Stimulated activated memory B cell treated with anti-CD40 and anti-IgM and Interleukin-4, amounts not matched to agents 10 μg/mL and 1 μg/mL and 100 μg/mL, for 72 hours (primary cell): ENCODE measurements at regions not wholly inside any gene's neighbourhood (a gene's known extent, or its start where the extent isn't known, plus 50 kb on each side); places are given as distances from the start of the nearest gene placed in this dataset.

ENCODE experiments used
- ATAC-seq: fragments of 150-1000 bp; cut with Tn5 transposase; 2 replicates; pipeline ENCODE4 v1.10.0; 2021
- H3K27ac Mint-ChIP-seq: one replicate; pipeline ENCODE4 v1.8.0; 2022; ENCODE audit warnings: mild to moderate bottlenecking, mixed read lengths
- H3K27me3 Mint-ChIP-seq: one replicate; pipeline ENCODE4 v1.8.0; 2022; ENCODE audit warnings: mixed read lengths
- H3K36me3 Mint-ChIP-seq: one replicate; pipeline ENCODE4 v1.8.0; 2022; ENCODE audit warnings: mixed read lengths
- H3K4me1 Mint-ChIP-seq: one replicate; pipeline ENCODE4 v1.8.0; 2022; ENCODE audit warnings: mixed read lengths
- H3K4me3 Mint-ChIP-seq: one replicate; pipeline ENCODE4 v1.8.0; 2022; ENCODE audit warnings: mild to moderate bottlenecking, moderate library complexity, mixed read lengths
- H3K9me3 Mint-ChIP-seq: one replicate; pipeline ENCODE4 v1.8.0; 2022; ENCODE audit warnings: mixed read lengths

DNA sequence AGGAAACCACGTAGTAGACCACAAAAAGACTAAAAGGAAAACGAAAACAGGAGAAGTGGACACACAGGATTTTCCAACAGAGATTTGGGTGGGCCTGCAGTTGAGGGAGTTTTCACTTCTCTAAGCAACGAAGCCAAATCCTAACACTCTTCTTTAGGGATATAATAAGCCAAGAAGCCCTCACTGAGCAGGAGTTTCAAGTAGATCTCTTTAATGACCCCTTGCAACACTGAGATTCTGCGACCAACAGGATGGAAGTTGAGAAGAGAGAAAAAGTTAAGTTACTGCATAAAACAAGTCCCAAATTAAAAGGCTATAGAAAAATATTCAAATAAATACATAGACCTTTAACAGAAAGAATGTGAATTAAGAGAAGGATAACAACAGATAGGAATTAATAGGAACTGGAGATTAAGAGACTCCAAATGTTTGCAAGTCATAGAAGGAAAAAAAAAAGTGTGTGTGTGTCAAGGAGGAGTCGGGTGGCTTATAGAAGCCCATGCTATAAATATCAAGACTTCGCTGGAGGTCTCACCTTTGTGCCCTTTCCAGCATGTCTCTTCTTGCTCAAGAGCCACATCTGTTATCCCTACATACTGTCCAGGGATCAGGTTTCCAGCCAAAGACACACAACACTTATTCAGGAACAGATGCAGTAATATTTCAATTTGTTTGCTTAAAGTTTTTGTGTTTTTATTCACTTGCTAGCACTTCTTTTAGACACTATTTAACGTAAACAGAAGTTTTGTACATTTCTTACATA lies 69.4 kb upstream of the ARHGAP28 start:
- no peak for ATAC-seq
- no peaks in the 10 kb centered on the region for H3K27me3 Mint-ChIP-seq
- no peak overlapping the region for H3K4me3 Mint-ChIP-seq
- no peaks in the 10 kb centered on the region for H3K36me3 Mint-ChIP-seq
- peaks cover 9% of the 10 kb centered on the region for H3K9me3 Mint-ChIP-seq
- H3K27ac Mint-ChIP-seq = no peak overlapping the region
- no peaks in the 10 kb centered on the region for H3K4me1 Mint-ChIP-seq

- Mint-ChIP-seq H3K27ac (no peak overlapping the region), H3K27me3 (no peaks in the 10 kb centered on the region), H3K36me3 (no peaks in the 10 kb centered on the region), H3K4me1 (no peaks in the 10 kb centered on the region), H3K4me3 (no peak overlapping the region), H3K9me3 (peaks cover 4% of the 10 kb centered on the region)
- ATAC-seq = no peak
These were observed 67.7 kb upstream of the ARHGAP28 start for GRCh38 chr18:6661692-6662415.

DNA sequence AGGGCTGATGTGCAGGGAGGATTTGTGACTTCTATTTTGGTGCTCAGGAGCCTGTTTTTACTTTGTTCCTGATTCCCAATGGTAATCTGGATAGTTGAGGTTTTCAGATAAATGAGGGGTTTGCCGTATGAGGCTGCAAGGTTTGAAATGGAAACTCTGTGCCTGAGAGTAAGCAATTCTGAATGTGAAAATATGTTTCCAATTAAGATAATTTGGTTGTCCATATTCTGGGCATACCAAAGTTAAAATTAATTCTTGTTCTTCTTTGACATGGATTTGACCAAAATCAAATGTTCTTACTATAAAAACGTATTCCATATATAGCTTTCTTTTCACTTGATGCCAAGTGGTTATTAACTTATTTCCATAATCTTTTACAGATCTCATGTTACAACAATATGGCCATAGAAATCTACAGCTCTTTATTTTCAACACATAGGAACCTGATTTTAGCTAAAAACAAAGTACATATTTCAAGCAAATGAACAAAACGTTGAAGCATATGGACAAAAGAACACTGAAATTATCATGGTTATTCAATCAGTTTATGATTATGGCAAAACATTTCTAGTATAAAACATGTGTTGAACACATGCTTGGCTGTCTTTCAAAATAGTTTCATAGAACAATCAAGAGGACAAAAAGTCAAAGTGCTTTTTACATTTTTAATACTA lies 63.4 kb upstream of the ARHGAP28 start:
- ATAC-seq = no peak
- H3K27me3 Mint-ChIP-seq = no peaks in the 10 kb centered on the region
- no peaks in the 10 kb centered on the region for H3K36me3 Mint-ChIP-seq
- H3K27ac Mint-ChIP-seq = no peak overlapping the region
- peaks cover 4% of the 10 kb centered on the region for H3K9me3 Mint-ChIP-seq
- H3K4me1 Mint-ChIP-seq = no peaks in the 10 kb centered on the region
- no peak overlapping the region for H3K4me3 Mint-ChIP-seq

DNA sequence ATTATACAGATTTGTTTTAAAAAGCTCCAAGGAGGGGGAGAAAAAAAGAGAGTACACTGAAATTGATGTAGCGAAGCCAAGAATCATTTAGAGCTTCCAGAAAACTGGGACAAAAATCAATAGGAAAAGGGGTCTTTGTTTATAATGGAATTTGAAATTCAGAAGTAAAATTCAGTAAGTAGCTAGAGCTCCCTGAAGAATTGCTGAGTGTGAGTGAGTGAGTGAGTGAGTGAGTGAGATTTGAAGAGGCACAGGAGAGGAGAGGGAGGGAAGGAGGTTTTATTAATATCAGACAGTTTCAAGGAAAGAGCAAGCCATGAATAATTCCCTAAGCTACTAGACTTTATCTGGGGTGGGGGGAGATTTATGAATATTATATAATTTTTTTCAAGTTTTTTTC lies 60.7 kb upstream of the ARHGAP28 start:
- H3K27ac Mint-ChIP-seq = no peak overlapping the region
- no peak for ATAC-seq
- no peaks in the 10 kb centered on the region for H3K4me1 Mint-ChIP-seq

DNA sequence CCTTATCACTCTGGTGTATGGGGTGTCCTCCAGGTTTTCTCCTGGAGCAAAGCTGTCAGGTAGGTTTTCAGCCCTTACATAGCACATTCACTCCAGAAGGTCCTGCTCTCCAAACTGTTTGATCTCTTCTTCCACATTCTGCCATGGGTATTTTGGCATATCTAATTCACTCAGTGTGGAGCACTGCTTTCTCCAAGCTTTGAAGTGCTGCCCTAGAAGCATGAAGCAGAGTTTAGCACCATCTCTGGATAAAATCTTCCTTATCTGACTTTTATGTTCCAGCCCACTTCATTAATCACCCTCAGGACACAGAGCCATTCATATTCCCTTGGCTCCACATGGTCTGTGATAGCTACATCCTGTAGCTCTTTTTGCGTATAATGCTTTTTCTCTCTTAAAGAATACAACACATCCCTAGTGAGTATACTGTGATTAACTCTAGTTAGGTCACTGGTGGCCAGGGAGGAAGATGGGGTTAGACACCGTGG lies 56.7 kb upstream of the ARHGAP28 start:
- Mint-ChIP-seq H3K27ac (no peak overlapping the region), H3K9me3 (peaks cover 12% of the 10 kb centered on the region), H3K4me1 (no peaks in the 10 kb centered on the region), H3K36me3 (no peaks in the 10 kb centered on the region), H3K4me3 (no peak overlapping the region), H3K27me3 (no peaks in the 10 kb centered on the region)
- ATAC-seq = no peak

More for the DNA sequence above, 60.7 kb upstream of the ARHGAP28 start:
- Mint-ChIP-seq H3K36me3 (no peaks in the 10 kb centered on the region), H3K4me3 (no peak overlapping the region), H3K27me3 (no peaks in the 10 kb centered on the region), H3K9me3 (peaks cover 4% of the 10 kb centered on the region)

DNA sequence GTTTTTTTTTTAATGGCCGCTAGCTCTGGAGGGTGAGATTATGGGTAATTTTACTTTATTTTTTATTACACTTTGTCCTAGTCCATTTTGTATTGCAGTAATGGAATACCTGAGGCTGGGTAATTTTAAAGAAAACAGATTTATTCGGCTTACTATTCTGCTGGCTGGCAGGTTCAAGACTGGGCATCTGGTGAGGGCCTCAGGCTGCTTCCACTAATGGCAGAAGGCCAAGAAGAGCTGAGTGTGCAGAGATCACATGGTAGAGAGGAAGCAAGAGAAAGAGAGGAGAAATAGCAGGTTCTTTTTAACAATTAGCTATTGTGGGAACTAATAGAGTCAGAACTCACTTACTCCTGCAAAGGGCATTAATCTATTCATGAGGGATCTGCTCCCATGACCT lies 52.4 kb upstream of the ARHGAP28 start:
- peaks cover 12% of the 10 kb centered on the region for H3K9me3 Mint-ChIP-seq
- H3K27me3 Mint-ChIP-seq = no peaks in the 10 kb centered on the region
- H3K4me1 Mint-ChIP-seq = no peaks in the 10 kb centered on the region
- H3K27ac Mint-ChIP-seq = no peak overlapping the region
- ATAC-seq = no peak
- H3K4me3 Mint-ChIP-seq = no peak overlapping the region
- H3K36me3 Mint-ChIP-seq = no peaks in the 10 kb centered on the region

GRCh38 chr18:6679201-6679600 lies 50.3 kb upstream of the ARHGAP28 start:
- no peaks in the 10 kb centered on the region for H3K27me3 Mint-ChIP-seq
- H3K4me1 Mint-ChIP-seq = no peaks in the 10 kb centered on the region
- no peaks in the 10 kb centered on the region for H3K36me3 Mint-ChIP-seq
- no peak overlapping the region for H3K4me3 Mint-ChIP-seq
- no peak overlapping the region for H3K27ac Mint-ChIP-seq
- H3K9me3 Mint-ChIP-seq = peaks cover 8% of the 10 kb centered on the region
- no peak for ATAC-seq
